OCI-LY3 (cell line): ENCODE measurements at regions not wholly inside any gene's neighbourhood (a gene's known extent, or its start where the extent isn't known, plus 50 kb on each side); places are given as distances from the start of the nearest gene placed in this dataset.

Experiments
- CTCF ChIP-seq: fragments of 200-600, 300-600 bp; sonication (generic); IDR thresholded peaks from 2 replicates; pipeline ENCODE4 v1.5.1; 2014; ENCODE audit warnings: antibody characterized with exemption, low read length, low read depth
- EZH2phosphoT487 ChIP-seq: fragments of 200-600 bp; shearing (Covaris generic); IDR thresholded peaks from 2 replicates; pipeline ENCODE4 v1.6.1; 2018; ENCODE audit warnings: antibody characterized with exemption, mixed run types, low read depth

GRCh38 chr5:97568382-97568781, 385.3 kb upstream of the RIOK2 start:
- TF ChIP-seq CTCF: no peak
- TF ChIP-seq EZH2phosphoT487: no peak
